ENCODE measurements at regions not wholly inside any gene's neighbourhood (a gene's known extent, or its start where the extent isn't known, plus 50 kb on each side); places are given as distances from the start of the nearest gene placed in this dataset.

DNA sequence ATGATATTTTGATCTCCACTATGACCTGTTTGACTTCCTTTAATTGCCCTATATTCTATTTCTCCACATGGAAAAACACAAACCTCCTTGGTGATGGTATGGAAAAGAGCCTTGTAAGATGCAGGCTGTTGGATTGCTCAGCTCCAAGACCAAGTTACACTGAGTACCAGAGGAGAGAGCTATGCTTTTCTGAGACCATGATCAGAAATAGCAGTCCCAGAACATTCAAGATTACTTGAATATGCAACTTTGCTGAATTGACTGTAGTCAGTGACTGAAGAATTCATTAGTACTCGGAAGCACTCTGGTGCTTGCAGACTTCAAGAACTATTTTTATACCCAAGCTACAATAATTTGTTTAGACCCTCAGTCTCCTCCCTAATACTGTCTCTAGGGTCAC is 310.6 kb upstream of the FSIP2 start:
- WGBS = 85% methylated on average over 1 of the region's 1 CpG
- Histone ChIP-seq H3K4me1 (replicated peaks) (no peaks in the 10 kb centered on the region), H3K9me3 (no peaks in the 10 kb centered on the region), H3K27ac (no peak overlapping the region), H3K36me3 (no peaks in the 10 kb centered on the region), H3K4me3 (no peak overlapping the region), H3K27me3 (replicated peaks; ENCODE audit: insufficient read depth) (no peaks in the 10 kb centered on the region)
- no peak for DNase-seq (ENCODE audit: low spot score)
- no peak for TF ChIP-seq POLR2AphosphoS5 (IDR thresholded peaks at IDR 0.05)
- TF ChIP-seq, protein P1, sequence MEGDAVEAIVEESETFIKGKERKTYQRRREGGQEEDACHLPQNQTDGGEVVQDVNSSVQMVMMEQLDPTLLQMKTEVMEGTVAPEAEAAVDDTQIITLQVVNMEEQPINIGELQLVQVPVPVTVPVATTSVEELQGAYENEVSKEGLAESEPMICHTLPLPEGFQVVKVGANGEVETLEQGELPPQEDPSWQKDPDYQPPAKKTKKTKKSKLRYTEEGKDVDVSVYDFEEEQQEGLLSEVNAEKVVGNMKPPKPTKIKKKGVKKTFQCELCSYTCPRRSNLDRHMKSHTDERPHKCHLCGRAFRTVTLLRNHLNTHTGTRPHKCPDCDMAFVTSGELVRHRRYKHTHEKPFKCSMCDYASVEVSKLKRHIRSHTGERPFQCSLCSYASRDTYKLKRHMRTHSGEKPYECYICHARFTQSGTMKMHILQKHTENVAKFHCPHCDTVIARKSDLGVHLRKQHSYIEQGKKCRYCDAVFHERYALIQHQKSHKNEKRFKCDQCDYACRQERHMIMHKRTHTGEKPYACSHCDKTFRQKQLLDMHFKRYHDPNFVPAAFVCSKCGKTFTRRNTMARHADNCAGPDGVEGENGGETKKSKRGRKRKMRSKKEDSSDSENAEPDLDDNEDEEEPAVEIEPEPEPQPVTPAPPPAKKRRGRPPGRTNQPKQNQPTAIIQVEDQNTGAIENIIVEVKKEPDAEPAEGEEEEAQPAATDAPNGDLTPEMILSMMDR (IDR thresholded peaks at IDR 0.05) = no peak
- TF ChIP-seq POLR2A (IDR thresholded peaks at IDR 0.05) = no peak
- intact Hi-C loops (cut with DNase I) = no loop called here

DNA sequence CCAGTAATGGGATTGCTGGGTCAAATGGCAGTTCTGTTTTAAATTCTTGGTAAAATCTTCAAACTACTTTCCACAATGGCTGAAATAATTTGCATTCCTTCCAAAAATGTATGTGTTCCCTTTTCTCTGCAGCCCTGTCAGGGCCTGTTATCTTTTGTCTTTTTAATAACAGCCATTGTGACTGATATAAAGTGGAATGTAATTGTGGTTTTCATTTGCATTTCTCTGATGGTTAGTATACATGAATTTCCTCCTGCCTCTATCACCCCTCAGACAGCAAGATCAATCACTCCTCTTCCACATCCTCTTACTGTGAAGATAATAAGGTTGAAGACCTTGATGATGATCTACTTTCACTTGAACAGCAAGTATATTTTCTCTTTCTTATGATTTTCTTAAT is 304.8 kb upstream of the FSIP2 start:
- intact Hi-C loops (cut with DNase I) = no loop called here
- H3K9me3 ChIP-seq = no peaks in the 10 kb centered on the region
- H3K36me3 ChIP-seq = no peaks in the 10 kb centered on the region
- H3K4me1 ChIP-seq (replicated peaks) = no peaks in the 10 kb centered on the region
- H3K27me3 ChIP-seq (replicated peaks; ENCODE audit: insufficient read depth) = no peaks in the 10 kb centered on the region
- no peak overlapping the region for H3K4me3 ChIP-seq
- TF ChIP-seq POLR2A (IDR thresholded peaks at IDR 0.05) = no peak
- no peak for TF ChIP-seq POLR2AphosphoS5 (IDR thresholded peaks at IDR 0.05)
- TF ChIP-seq, protein P1 (IDR thresholded peaks at IDR 0.05) = no peak
- no peak for DNase-seq (ENCODE audit: low spot score)
- no peak overlapping the region for H3K27ac ChIP-seq

DNA sequence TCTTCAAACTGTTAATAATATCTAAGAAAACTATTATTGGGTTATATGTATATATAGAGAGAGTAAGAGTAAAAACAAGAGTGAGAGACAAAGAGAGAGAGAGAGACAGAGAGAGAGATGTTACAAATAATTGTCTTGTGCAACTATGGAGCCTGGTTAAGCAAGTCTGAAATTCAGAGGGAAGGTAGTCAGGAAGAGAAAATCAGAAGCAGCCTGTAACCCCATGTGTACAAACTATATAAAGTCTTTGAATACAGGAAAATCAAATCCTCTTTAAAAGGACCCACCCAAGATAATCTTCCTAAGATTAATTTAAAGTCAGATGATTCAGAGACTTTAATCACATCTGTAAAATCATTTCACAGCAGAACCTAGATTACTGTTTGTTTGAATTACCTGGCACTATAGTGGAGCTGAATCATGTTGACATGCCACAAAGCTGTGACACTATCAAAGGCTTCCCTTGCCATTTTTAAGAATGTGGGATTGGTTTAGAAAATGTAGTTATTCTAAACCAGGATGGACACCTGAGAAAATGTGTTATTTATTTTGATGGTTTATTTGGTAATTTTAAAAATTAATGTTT is 301.7 kb upstream of the FSIP2 start:
- H3K4me3 ChIP-seq = no peak overlapping the region
- intact Hi-C loops (cut with DNase I) = no loop called here
- H3K4me1 ChIP-seq (replicated peaks) = no peaks in the 10 kb centered on the region
- no peaks in the 10 kb centered on the region for H3K36me3 ChIP-seq
- no peaks in the 10 kb centered on the region for H3K27me3 ChIP-seq (replicated peaks; ENCODE audit: insufficient read depth)
- no peak overlapping the region for H3K27ac ChIP-seq
- no peak for TF ChIP-seq POLR2AphosphoS5 (IDR thresholded peaks at IDR 0.05)
- TF ChIP-seq POLR2A (IDR thresholded peaks at IDR 0.05) = no peak
- TF ChIP-seq, protein P1 (IDR thresholded peaks at IDR 0.05) = no peak
- H3K9me3 ChIP-seq = no peaks in the 10 kb centered on the region
- no peak for DNase-seq (ENCODE audit: low spot score)

DNA sequence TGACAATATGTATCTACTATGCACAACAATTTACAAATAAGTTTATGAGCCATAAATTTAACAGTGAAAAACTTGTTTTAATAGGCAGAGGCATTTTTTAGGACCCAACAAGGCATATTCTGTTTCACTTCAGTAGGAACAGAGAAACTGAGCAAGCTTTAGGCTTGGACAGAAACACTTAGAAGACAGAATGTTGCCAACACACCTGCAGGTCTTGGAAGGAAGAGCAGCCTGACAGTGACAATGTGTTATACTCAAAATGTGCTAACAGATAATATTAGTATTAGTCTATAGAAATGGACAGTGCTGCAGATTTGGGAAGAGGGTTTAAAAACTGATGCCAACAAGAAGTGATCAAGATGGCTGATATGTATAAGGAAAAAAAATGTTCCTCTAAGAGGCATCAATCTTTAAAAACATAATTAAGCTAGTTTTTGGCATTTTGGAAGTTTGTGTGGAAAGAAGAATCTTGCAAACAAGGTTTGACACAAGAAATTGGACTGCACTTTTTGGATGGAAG is 297.1 kb upstream of the FSIP2 start:
- no peaks in the 10 kb centered on the region for H3K36me3 ChIP-seq
- DNase-seq (ENCODE audit: low spot score) = no peak
- H3K27me3 ChIP-seq (replicated peaks; ENCODE audit: insufficient read depth) = no peaks in the 10 kb centered on the region
- H3K27ac ChIP-seq = no peak overlapping the region
- intact Hi-C loops (cut with DNase I) = no loop called here
- H3K9me3 ChIP-seq = no peaks in the 10 kb centered on the region
- no peak for TF ChIP-seq POLR2A (IDR thresholded peaks at IDR 0.05)
- TF ChIP-seq, protein P1 (IDR thresholded peaks at IDR 0.05) = no peak
- TF ChIP-seq POLR2AphosphoS5 (IDR thresholded peaks at IDR 0.05) = no peak
- no peak overlapping the region for H3K4me3 ChIP-seq
- H3K4me1 ChIP-seq (replicated peaks) = no peaks in the 10 kb centered on the region

DNA sequence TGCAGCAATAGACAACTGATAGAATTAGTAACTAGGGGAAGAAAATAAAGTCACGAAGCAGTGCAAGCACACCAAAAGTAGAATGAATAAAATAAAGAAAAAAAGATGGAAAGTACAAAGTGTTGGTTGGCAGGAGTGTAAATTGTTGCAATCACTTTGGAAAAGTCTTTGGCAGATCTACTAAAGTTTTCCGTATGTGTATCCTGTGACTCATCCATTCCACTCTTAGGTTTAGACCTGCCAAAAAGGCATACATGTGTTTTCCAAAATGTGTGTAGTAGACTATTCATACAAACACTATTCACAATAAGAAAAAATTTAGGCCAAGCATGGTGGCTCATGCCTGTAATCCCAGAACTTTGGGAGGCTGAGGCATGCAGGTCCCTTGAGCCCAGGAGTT is 282.1 kb upstream of the FSIP2 start:
- Histone ChIP-seq H3K4me1 (replicated peaks) (no peaks in the 10 kb centered on the region), H3K27me3 (replicated peaks; ENCODE audit: insufficient read depth) (no peaks in the 10 kb centered on the region), H3K4me3 (no peak overlapping the region), H3K9me3 (no peaks in the 10 kb centered on the region), H3K27ac (no peak overlapping the region), H3K36me3 (no peaks in the 10 kb centered on the region)
- no peak for TF ChIP-seq POLR2A (IDR thresholded peaks at IDR 0.05)
- TF ChIP-seq, protein P1 (IDR thresholded peaks at IDR 0.05) = no peak
- TF ChIP-seq POLR2AphosphoS5 (IDR thresholded peaks at IDR 0.05) = no peak
- intact Hi-C loops (cut with DNase I) = no loop called here
- no peak for DNase-seq (ENCODE audit: low spot score)
- WGBS = 44% methylated on average over 2 of the region's 2 CpGs

All from prostate gland (tissue), 2 donors.